ENCODE measurements at regions not wholly inside any gene's neighbourhood (a gene's known extent, or its start where the extent isn't known, plus 50 kb on each side); places are given as distances from the start of the nearest gene placed in this dataset.

DNA sequence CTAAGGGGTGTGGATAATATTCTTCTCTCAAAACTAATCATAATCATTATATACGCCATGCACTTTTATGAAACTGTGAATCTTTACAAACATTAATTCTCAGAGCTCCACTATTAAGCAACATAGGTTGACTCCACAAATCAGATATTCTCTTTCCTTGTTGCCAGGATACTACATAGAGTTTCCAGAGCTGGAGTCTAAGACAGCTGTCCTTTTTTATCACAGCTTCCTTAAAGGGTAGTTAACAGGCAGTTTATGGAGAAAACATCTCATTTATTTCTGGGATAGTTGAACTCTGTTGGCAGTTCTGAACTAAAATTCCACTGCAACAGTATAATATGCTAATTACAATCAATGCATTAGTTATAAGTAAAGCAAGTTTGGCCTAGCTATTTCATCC lies 152.1 kb upstream of the PPP1R2C start:
- H3K4me1 Mint-ChIP-seq: peaks cover 18 to 23% of the 10 kb centered on the region in 2 donors
- H3K9me3 Mint-ChIP-seq: no peaks in the 10 kb centered on the region
- H3K27ac Mint-ChIP-seq: no peak overlapping the region
- no peak overlapping the region for H3K4me3 Mint-ChIP-seq
- H3K36me3 Mint-ChIP-seq: peaks cover 0 to 4% (median 0%) of the 10 kb centered on the region in 3 donors
- no peak for DNase-seq
- peaks cover 2 to 3% (median 2%) of the 10 kb centered on the region in 3 donors for H3K27me3 Mint-ChIP-seq (ENCODE audit: low read depth in 3 of 3)

DNA sequence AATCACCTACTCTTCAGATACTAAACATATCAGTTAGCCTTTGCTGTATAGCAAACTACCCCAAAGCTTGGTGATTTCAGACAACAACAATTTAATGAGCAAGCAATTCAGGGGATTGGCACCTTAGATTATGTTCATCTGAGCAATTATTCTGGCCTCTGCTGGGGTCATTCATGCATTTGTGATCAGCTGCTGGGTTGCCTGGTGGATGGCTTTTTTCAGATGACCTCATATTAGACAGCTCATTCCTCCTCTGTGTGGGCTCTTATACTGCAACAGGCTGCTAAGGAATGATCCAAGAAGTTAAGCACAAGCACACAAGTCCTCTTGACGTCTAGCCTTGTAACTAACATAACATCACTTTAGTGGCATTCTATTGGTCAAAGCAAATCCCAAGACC lies 153.0 kb upstream of the PPP1R2C start:
- Mint-ChIP-seq H3K4me3 (no peak overlapping the region), H3K27ac (peak overlapping the region in 1 of 6 donors; percentile 25), H3K4me1 (peaks cover 20 to 28% of the 10 kb centered on the region in 2 donors), H3K27me3 (ENCODE audit: low read depth in 3 of 3) (peaks cover 0 to 3% (median 2%) of the 10 kb centered on the region in 3 donors), H3K9me3 (no peaks in the 10 kb centered on the region), H3K36me3 (peaks cover 0 to 4% (median 0%) of the 10 kb centered on the region in 3 donors)
- DNase-seq: no peak

DNA sequence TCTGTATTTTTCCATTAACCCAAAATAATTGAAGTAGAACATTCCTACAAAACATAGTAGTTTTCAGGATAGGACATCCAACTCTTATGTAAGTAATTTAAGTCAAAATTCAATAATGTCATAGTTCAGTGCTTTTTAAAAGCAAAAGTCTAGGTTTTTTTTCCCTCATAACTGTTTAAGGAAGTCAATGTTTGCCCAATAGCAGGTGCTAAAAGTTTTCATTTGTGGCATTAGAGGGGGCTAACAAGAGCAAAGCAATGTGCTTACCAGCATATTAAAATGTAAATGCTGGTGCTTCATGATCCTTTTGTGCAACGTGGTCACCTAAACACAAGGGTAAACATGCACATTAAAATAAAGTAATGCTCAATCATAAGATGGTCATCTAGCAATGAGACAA lies 155.2 kb upstream of the PPP1R2C start:
- peaks cover 0 to 3% (median 2%) of the 10 kb centered on the region in 3 donors for H3K27me3 Mint-ChIP-seq (ENCODE audit: low read depth in 3 of 3)
- DNase-seq: no peak
- H3K36me3 Mint-ChIP-seq: peaks cover 0 to 4% (median 0%) of the 10 kb centered on the region in 3 donors
- H3K27ac Mint-ChIP-seq: peak overlapping the region; percentile 29 to 87 (median 60)
- peak overlapping the region; percentile 41 to 65 (median 48) for H3K4me3 Mint-ChIP-seq
- no peaks in the 10 kb centered on the region for H3K9me3 Mint-ChIP-seq
- H3K4me1 Mint-ChIP-seq: peaks cover 21 to 36% of the 10 kb centered on the region in 2 donors

DNA sequence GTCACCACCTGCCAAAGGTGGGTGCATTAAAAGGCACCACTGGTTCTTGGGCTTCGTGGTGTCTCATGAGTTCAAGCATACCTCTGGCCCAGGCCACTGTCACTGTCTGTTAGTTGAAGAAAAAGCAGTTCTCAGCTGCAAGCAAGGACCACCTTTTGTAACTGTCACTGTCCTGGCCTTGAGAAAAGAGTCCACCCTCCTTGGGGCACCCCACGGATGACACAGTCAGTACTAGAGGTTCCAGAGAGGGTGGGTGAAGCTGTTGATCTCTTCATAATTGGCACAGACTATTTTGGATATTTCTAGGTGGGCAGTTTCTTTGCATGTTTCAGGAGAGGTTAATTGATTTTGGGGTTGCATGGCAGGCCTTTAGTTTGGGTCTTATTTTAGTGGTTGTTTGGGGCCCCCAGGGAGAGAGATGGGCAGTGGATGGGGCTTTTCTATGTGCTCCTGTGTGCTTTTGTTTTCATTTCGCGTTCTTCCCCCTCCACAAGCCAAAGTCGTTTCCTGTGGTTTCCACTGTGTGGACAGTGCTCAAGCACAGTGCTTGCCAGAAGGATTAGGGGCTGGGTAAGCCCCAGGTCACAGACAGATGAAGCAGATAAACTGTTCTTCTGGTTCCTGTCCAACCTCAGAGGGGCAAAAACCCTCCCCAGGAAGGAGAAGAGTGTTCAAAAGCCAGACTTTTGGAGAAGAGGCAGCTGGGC lies 156.2 kb upstream of the PPP1R2C start:
- DNase-seq: peak; percentile 65 to 66 (median 66)
- H3K4me3 Mint-ChIP-seq: peak overlapping the region; percentile 41 to 80 (median 62)
- H3K27me3 Mint-ChIP-seq (ENCODE audit: low read depth in 3 of 3): peaks cover 0 to 3% (median 2%) of the 10 kb centered on the region in 3 donors
- H3K4me1 Mint-ChIP-seq: peaks cover 28 to 45% of the 10 kb centered on the region in 2 donors
- H3K9me3 Mint-ChIP-seq: peaks cover 0 to 5% (median 3%) of the 10 kb centered on the region in 6 donors
- peaks cover 0 to 10% (median 5%) of the 10 kb centered on the region in 3 donors for H3K36me3 Mint-ChIP-seq
- peak overlapping the region; percentile 48 to 83 (median 78) for H3K27ac Mint-ChIP-seq

DNA sequence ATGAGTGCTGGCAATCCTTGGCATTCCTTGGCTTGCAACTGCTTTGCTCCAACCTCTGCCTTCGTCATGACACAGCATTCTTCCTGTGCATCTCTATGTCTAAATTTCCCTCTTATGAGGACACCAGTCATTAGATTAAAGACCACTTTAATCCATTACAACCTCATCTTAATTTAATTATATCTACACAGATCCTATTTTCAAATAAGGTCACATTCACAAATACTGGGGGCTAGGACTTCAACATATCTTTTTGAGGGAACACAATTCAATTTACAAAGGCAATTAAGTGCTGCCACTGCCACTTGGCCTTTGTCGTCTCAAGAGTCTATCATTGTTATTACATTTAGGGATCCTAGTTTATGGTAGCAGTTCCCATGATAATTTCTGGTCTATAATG lies 163.7 kb upstream of the PPP1R2C start:
- Mint-ChIP-seq H3K4me1 (peaks cover 73 to 92% of the 10 kb centered on the region in 2 donors), H3K27me3 (ENCODE audit: low read depth in 3 of 3) (peaks cover 2 to 4% (median 3%) of the 10 kb centered on the region in 3 donors), H3K36me3 (peaks cover 0 to 5% (median 5%) of the 10 kb centered on the region in 3 donors), H3K9me3 (peaks cover 0 to 5% (median 3%) of the 10 kb centered on the region in 6 donors), H3K4me3 (no peak overlapping the region), H3K27ac (peak overlapping the region in 5 of 6 donors; percentile 36 to 93 (median 87))
- DNase-seq: no peak

DNA sequence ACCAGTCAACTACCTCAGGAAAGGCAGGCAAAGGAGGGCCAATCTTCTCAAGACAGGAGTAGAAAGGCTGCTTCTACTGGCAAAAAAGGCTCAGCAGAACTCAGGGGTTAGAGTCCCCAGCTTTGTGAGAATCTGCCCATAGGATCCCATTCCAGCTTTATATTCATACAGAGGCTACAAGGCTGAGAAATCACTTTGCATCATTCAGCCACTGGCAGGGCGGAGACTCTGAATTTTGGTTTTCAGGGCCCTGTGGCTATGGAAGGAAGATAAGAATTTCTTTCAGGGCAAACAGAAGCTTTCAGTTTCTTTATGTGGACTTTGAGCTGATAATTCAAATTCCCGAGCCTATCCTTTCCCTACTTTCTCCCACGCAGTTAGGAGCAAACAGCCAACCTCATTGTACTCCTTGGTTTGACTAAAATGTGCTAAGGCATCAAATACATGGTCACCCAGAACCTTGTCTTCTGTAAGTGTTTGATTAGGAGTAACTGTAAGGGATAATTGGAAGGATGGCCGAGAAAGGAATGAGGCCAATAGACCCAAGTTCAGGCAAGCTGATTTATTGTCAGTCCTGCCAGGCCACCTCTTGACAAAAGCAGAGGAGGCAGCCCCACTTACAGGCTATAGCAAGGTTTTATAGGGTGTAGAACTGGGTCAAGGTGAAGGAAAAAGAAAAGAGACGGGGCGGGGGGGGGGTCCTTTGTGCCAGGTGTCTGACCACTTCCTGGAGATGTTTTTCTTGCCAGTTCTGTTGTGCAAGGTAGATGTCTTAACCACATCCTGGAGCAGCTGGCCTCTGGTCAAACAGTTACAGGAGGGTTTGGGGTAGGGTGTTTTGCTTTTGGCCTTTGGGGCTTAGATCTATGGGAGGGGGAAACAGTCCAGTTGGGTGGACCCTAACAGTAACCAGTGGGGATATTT lies 165.3 kb upstream of the PPP1R2C start:
- Mint-ChIP-seq H3K4me3 (peak overlapping the region; percentile 42 to 74 (median 64)), H3K27me3 (ENCODE audit: low read depth in 3 of 3) (peaks cover 2 to 4% (median 3%) of the 10 kb centered on the region in 3 donors), H3K36me3 (peaks cover 0 to 5% (median 5%) of the 10 kb centered on the region in 3 donors), H3K4me1 (peaks cover 88 to 99% of the 10 kb centered on the region in 2 donors), H3K9me3 (peaks cover 0 to 5% (median 3%) of the 10 kb centered on the region in 6 donors), H3K27ac (peak overlapping the region; percentile 82 to 95 (median 92))
- peak; percentile 63 to 70 (median 68) for DNase-seq

DNA sequence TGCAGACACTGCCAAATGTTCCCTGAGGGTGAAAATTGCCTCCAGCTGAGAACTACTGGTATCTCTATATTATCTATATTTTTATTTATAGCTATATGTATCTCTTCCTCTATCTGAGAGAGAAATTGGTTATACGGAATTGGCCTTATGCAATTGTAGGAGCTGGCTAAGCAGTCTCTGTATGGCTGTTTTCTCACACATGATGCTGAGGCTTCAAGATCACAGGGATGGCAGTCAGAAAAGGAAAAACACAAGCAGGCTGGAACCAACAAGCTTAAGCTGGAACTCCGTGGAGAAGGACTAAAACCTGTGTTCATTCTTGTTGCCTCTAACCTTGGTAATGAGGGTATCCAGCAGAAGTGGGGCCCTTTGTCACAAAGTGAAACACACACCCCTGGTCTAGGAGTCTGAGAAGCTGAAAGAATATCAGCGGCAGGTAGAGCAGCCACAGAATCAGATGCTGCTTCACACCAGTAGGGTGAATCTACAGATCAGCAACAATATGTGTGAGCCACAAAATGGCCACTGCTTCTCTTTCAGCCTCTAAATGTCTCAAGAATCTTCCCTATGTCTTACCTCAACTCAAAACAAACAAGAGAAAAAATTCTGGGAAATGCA lies 166.5 kb upstream of the PPP1R2C start:
- peaks cover 2 to 4% (median 3%) of the 10 kb centered on the region in 3 donors for H3K27me3 Mint-ChIP-seq (ENCODE audit: low read depth in 3 of 3)
- DNase-seq: peak; percentile 20 to 37 (median 30)
- H3K4me1 Mint-ChIP-seq: peaks cover 91 to 100% of the 10 kb centered on the region in 2 donors
- H3K4me3 Mint-ChIP-seq: peak overlapping the region; percentile 42 to 74 (median 64)
- H3K9me3 Mint-ChIP-seq: no peaks in the 10 kb centered on the region
- H3K36me3 Mint-ChIP-seq: no peaks in the 10 kb centered on the region
- H3K27ac Mint-ChIP-seq: peak overlapping the region; percentile 82 to 95 (median 92)

DNA sequence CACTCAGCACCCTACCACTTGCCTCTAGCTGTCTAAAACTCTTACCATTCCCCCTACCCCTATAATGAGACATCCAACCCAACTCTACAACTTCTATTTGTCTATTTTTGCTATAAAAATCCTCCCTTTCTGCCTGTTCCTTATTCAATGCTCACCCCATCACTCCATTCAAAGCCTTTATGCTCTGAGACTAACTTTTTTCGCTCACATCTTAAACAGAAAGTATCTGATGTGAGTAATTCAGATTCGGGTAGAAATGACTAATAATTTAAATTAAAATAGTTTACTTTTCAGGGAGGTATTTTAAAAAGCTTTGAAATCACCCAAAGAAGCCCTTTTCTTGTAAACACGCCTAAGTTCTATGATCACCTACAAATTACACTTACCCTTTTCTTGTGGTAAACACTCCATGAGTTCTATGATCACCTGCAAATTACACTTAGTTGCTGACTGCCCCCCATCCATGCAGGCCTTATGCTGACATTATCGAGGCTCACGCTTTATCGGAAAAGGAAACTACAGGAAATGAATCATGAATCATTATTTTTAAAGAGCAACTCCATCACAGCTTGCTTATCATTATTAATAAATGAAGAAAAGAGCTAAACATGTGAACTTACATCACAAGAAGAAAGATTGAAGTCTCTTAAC lies 168.7 kb upstream of the PPP1R2C start:
- Mint-ChIP-seq H3K36me3 (no peaks in the 10 kb centered on the region), H3K27me3 (ENCODE audit: low read depth in 3 of 3) (peaks cover 2 to 4% (median 3%) of the 10 kb centered on the region in 3 donors), H3K4me3 (peak overlapping the region; percentile 23 to 67 (median 34)), H3K27ac (peak overlapping the region; percentile 76 to 95 (median 92)), H3K4me1 (peaks cover 76 to 82% of the 10 kb centered on the region in 2 donors), H3K9me3 (no peaks in the 10 kb centered on the region)
- peak in 1 of 3 donors; percentile 14 for DNase-seq

DNA sequence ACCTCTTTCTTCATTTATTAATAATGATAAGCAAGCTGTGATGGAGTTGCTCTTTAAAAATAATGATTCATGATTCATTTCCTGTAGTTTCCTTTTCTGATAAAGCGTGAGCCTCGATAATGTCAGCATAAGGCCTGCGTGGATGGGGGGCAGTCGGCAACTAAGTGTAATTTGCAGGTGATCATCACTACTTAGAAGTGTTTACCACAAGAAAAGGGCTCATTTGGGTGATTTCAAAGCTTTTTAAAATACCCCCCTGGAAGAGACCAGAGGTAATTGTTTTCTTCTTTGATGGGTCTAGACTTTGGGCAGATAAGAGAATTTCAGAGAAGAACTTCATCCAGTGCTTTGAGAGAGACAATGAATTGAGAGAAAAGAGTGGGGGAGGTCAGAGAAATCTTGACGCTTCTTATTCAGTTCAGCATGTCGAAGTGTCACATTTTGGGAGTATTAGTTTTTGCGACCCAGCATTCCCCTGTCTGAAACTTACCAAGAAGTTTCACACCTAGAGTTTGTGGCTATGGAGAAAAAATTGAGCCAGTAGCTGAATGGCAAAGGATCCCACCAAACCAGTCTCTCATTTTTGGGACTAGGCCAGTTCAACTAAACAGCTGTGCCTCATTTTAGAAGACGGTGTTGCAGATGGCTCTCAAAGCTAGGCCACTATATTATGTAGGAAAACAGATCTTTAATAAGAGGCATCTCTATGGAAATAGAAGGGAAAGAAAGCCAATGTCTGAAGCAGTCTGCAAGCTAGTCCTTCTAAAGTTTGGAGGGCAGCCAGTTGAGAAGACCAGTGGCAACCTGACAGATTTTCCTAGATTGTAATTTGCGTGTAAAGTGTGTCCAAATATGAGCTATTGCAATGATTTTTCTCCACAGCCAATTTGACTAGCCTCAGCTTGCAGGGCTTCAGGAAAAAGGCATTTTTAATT lies 171.0 kb upstream of the PPP1R2C start:
- peak; percentile 31 to 37 (median 33) for DNase-seq

DNA sequence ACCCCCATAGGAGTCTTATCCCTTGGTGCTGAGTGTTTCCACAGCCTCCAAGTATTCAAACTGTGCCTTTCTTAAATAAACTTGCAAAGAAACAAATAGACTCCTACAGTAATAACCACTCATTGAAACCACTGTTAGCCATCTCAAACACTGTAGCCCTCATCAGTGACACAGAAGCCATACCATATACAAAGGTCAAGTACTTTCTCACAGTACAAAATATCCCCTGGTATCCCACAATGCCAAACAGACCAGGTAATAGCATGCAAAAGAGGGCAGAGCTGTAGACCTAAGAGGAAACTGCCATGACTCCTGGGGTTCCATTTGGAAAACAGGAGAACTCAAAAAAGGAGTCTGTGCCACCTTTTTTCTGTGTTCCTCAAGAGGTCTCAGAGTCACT lies 173.8 kb upstream of the PPP1R2C start:
- no peak for DNase-seq
- no peaks in the 10 kb centered on the region for H3K36me3 Mint-ChIP-seq
- H3K27me3 Mint-ChIP-seq (ENCODE audit: low read depth in 3 of 3): peaks cover 0 to 1% (median 0%) of the 10 kb centered on the region in 3 donors
- H3K27ac Mint-ChIP-seq: peak overlapping the region in 5 of 6 donors; percentile 46 to 80 (median 63)
- no peaks in the 10 kb centered on the region for H3K9me3 Mint-ChIP-seq
- H3K4me3 Mint-ChIP-seq: no peak overlapping the region
- H3K4me1 Mint-ChIP-seq: peaks cover 38 to 46% of the 10 kb centered on the region in 2 donors

More for the DNA sequence above, 171.0 kb upstream of the PPP1R2C start:
- Mint-ChIP-seq H3K4me3 (peak overlapping the region; percentile 23 to 68 (median 49)), H3K4me1 (peaks cover 54 to 59% of the 10 kb centered on the region in 2 donors), H3K27ac (peak overlapping the region; percentile 73 to 93 (median 88)), H3K27me3 (ENCODE audit: low read depth in 3 of 3) (peaks cover 0 to 2% (median 0%) of the 10 kb centered on the region in 3 donors), H3K36me3 (no peaks in the 10 kb centered on the region), H3K9me3 (no peaks in the 10 kb centered on the region)

DNA sequence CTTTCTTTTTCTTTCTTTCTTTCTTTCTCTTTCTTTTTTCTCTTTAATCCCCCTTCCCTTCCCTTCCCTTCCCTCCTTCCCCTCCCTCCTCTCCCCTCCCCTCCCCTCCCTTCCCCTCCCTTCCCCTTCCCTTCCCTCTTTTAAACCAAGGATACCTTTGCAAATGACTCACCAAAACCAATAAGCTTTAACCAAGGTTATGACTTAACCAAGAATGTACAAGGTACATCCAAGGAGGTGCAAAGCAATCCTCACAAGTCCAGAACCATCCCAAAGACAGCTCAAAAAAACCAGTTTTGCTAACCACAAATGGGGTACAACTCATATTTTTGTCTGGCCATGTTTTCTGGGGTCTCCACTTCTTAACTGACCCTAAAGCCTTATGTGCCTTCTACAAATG lies 174.7 kb upstream of the PPP1R2C start:
- Mint-ChIP-seq H3K27ac (no peak overlapping the region), H3K27me3 (ENCODE audit: low read depth in 3 of 3) (peaks cover 0 to 1% (median 0%) of the 10 kb centered on the region in 3 donors), H3K4me3 (no peak overlapping the region), H3K9me3 (no peaks in the 10 kb centered on the region), H3K36me3 (no peaks in the 10 kb centered on the region), H3K4me1 (peaks cover 29 to 38% of the 10 kb centered on the region in 2 donors)
- no peak for DNase-seq

DNA sequence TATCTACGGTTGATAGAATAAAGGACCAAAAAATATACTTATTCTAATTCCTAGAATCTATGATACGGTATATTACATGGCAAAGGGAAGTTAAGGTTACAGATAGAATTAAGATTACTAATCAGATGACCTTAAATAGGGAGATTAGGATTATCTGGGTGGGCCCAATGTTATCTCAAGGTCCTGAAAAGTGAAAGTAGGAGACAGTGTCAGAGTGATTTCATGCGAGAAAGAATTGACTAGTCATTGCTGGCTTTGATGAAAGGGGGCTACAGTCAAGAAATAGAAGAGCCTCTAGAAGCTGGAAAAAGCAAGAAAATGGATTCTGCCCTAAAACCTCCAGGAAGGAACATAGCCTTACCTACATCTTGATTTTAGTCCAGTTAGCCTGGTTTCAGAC lies 176.9 kb upstream of the PPP1R2C start:
- no peak for DNase-seq
- H3K4me1 Mint-ChIP-seq: peaks cover 12 to 15% of the 10 kb centered on the region in 2 donors
- H3K4me3 Mint-ChIP-seq: peak overlapping the region in 2 of 5 donors; percentile 1 to 10
- no peaks in the 10 kb centered on the region for H3K36me3 Mint-ChIP-seq
- peaks cover 0 to 1% (median 0%) of the 10 kb centered on the region in 3 donors for H3K27me3 Mint-ChIP-seq (ENCODE audit: low read depth in 3 of 3)
- no peaks in the 10 kb centered on the region for H3K9me3 Mint-ChIP-seq
- peak overlapping the region in 1 of 6 donors; percentile 59 for H3K27ac Mint-ChIP-seq

Data from immature natural killer cell (primary cell).